SK-N-SH (cell line): ENCODE measurements at regions not wholly inside any gene's neighbourhood (a gene's known extent, or its start where the extent isn't known, plus 50 kb on each side); places are given as distances from the start of the nearest gene placed in this dataset.

ENCODE experiments used
- CTCF ChIA-PET: fragments of 300-600, 350-600 bp; formaldehyde crosslinking; extraction: SDS; loops from one replicate; lab custom pipeline; 2021; lab: Yijun Ruan, JAX
- POLR2A ChIA-PET: fragments of 350-600 bp; sonication (Branson Sonifier 250); formaldehyde crosslinking; extraction: SDS; loops from one replicate; lab custom pipeline; 2020; ENCODE audit warnings: antibody characterized with exemption, inconsistent platforms; lab: Yijun Ruan, JAX
- DNase-seq: peaks from one replicate; pipeline ENCODE4 v3.0.0; 2012
- H2AFZ ChIP-seq: fragments of 200-600 bp; sonication (generic); 2 replicates; pipeline ENCODE4 v1.8.1; 2016; ENCODE audit warnings: antibody characterized with exemption, mild to moderate bottlenecking, low read depth
- H3F3A ChIP-seq: fragments of 200-600 bp; sonication (generic); replicated peaks from 2 replicates; pipeline ENCODE3; 2016; ENCODE audit warnings: antibody characterized with exemption, mild to moderate bottlenecking; ENCODE audit not compliant: insufficient read depth
- H3K27ac ChIP-seq, 2 experiments: fragments of 200-500 bp in 1 of 2; fragments of 200-600 bp in 1 of 2; sonication (Bioruptor generic) in 1 of 2; sonication (generic), shearing (Covaris generic) in 1 of 2; 2 replicates each; pipeline versions ENCODE4 v1.5.1 to v1.6.1; 2014 to 2016; ENCODE audit warnings: low read depth in 2 of 2, inconsistent platforms in 1 of 2, low read length in 1 of 2, mild to moderate bottlenecking in 1 of 2, mixed read lengths in 1 of 2
- H3K27me3 ChIP-seq: fragments of 200-600 bp; sonication (generic), shearing (Covaris generic); 2 replicates; pipeline ENCODE4 v1.6.1; 2016; ENCODE audit warnings: mixed run types; ENCODE audit not compliant: insufficient read depth
- H3K36me3 ChIP-seq, 2 experiments: fragments of 200-500 bp in 1 of 2; fragments of 200-600 bp in 1 of 2; sonication (Bioruptor generic) in 1 of 2; sonication (generic) in 1 of 2; replicated peaks in 1 of 2; 2 replicates each; pipeline versions ENCODE3 to v1.5.1; 2014 to 2016; ENCODE audit warnings: low read length in 1 of 2, mild to moderate bottlenecking in 1 of 2; ENCODE audit not compliant: insufficient read depth in 2 of 2, control insufficient read depth in 1 of 2
- H3K4me1 ChIP-seq, 2 experiments: fragments of 200-500 bp in 1 of 2; fragments of 200-600 bp in 1 of 2; sonication (Bioruptor generic) in 1 of 2; sonication (generic), shearing (Covaris generic) in 1 of 2; 2 replicates each; pipeline versions ENCODE4 v1.5.1 to v1.6.1; 2014 to 2016; ENCODE audit warnings: low read depth in 1 of 2, low read length in 1 of 2, mixed run types in 1 of 2; ENCODE audit not compliant: insufficient read depth in 2 of 2, control insufficient read depth in 1 of 2
- H3K4me2 ChIP-seq: fragments of 200-600 bp; sonication (generic), shearing (Covaris generic); 2 replicates; pipeline ENCODE4 v1.6.1; 2017; ENCODE audit warnings: mixed run types
- H3K4me3 ChIP-seq, 2 experiments: fragments of 200-500 bp in 1 of 2; fragments of 200-600 bp in 1 of 2; sonication (Bioruptor generic) in 1 of 2; sonication (generic), shearing (Covaris generic) in 1 of 2; 2 replicates each; pipeline versions ENCODE4 v1.5.1 to v1.8.1; 2014 to 2016; ENCODE audit warnings: low read depth in 2 of 2, inconsistent platforms in 1 of 2, low read length in 1 of 2, mild to moderate bottlenecking in 1 of 2, mixed read lengths in 1 of 2, moderate library complexity in 1 of 2
- H3K79me2 ChIP-seq: fragments of 200-600 bp; sonication (generic); 2 replicates; pipeline ENCODE4 v1.8.1; 2017; ENCODE audit warnings: mild to moderate bottlenecking; ENCODE audit not compliant: insufficient read depth
- H3K9ac ChIP-seq: fragments of 200-600 bp; sonication (generic); 2 replicates; pipeline ENCODE4 v1.6.1; 2017; ENCODE audit warnings: mixed run types
- H3K9me2 ChIP-seq: fragments of 200-600 bp; sonication (generic); 2 replicates; pipeline ENCODE4 v1.6.1; 2017; ENCODE audit warnings: mixed run types
- H3K9me3 ChIP-seq: fragments of 200-600 bp; sonication (generic); 2 replicates; pipeline ENCODE4 v1.6.1; 2017; ENCODE audit warnings: mixed run types, mild to moderate bottlenecking, moderate library complexity
- H4K20me1 ChIP-seq: fragments of 200-600 bp; sonication (generic); 2 replicates; pipeline ENCODE4 v1.6.1; 2017; ENCODE audit warnings: mild to moderate bottlenecking, mixed run types; ENCODE audit not compliant: insufficient read depth
- ELF1 ChIP-seq: IDR thresholded peaks from 2 replicates; pipeline ENCODE4 v1.4.0; 2012
- EP300 ChIP-seq, 2 experiments: IDR thresholded peaks; 2 replicates each; pipeline versions ENCODE4 v1.4.0 to v1.6.1; 2012; ENCODE audit warnings: borderline replicate concordance in 1 of 2, low read depth in 1 of 2, low read length in 1 of 2
- EZH2phosphoT487 ChIP-seq: fragments of 200-600 bp; sonication (generic); IDR thresholded peaks from 2 replicates; pipeline ENCODE4 v1.6.1; 2017; ENCODE audit warnings: low read depth, mixed run types, mild to moderate bottlenecking, antibody characterized with exemption, moderate library complexity, borderline replicate concordance
- FOXJ3 ChIP-seq: sonication (generic); formaldehyde crosslinking; IDR thresholded peaks from 2 replicates; pipeline ENCODE4 v1.5.1; 2020; ENCODE audit warnings: mild to moderate bottlenecking, missing genetic modification reagents
- FOXM1 ChIP-seq: IDR thresholded peaks from 2 replicates; pipeline ENCODE4 v1.4.0; 2012; ENCODE audit warnings: low read depth, mild to moderate bottlenecking
- GABPA ChIP-seq: IDR thresholded peaks from 2 replicates; pipeline ENCODE4 v1.4.0; 2012; ENCODE audit warnings: low read depth, mild to moderate bottlenecking
- GATA2 ChIP-seq: sonication (generic); formaldehyde crosslinking; IDR thresholded peaks from 2 replicates; pipeline ENCODE4 v1.5.0; 2020; ENCODE audit warnings: mild to moderate bottlenecking, missing genetic modification reagents
- JUND ChIP-seq: IDR thresholded peaks from 2 replicates; pipeline ENCODE4 v1.4.0; 2012
- MXI1 ChIP-seq: IDR thresholded peaks from 2 replicates; pipeline ENCODE4 v1.6.1; 2012; ENCODE audit warnings: mild to moderate bottlenecking, low read depth, low read length, improper control_type of control experiment
- NFIC ChIP-seq: IDR thresholded peaks from 2 replicates; pipeline ENCODE4 v1.4.0; 2012; ENCODE audit warnings: borderline replicate concordance
- POLR2AphosphoS5 ChIP-seq: IDR thresholded peaks from 2 replicates; pipeline ENCODE4 v1.6.1; 2012; ENCODE audit warnings: low read depth, low read length
- REST ChIP-seq: IDR thresholded peaks from 2 replicates; pipeline ENCODE4 v1.6.1; 2012; ENCODE audit warnings: mild to moderate bottlenecking, low read depth, low read length, moderate library complexity
- RXRA ChIP-seq: IDR thresholded peaks from 2 replicates; pipeline ENCODE4 v1.4.0; 2012; ENCODE audit warnings: low read depth, mild to moderate bottlenecking, borderline replicate concordance
- SIN3A ChIP-seq: IDR thresholded peaks from 2 replicates; pipeline ENCODE4 v1.6.1; 2012; ENCODE audit warnings: low read depth, mild to moderate bottlenecking, low read length, moderate library complexity, borderline replicate concordance
- USF1 ChIP-seq: IDR thresholded peaks from 2 replicates; pipeline ENCODE4 v1.4.0; 2012; ENCODE audit warnings: low read depth, borderline replicate concordance
- USF2 ChIP-seq: fragments of 150-350 bp; IDR thresholded peaks from 2 replicates; pipeline ENCODE4 v1.6.1; 2017; ENCODE audit warnings: antibody characterized with exemption, low read length, low read depth, borderline replicate concordance
- WGBS: methylation state at CpG from one replicate; pipeline ENCODE4 v1.1.6; 2017; ENCODE audit warnings: low lambda C conversion rate; 5-methylcytosine and 5-hydroxymethylcytosine counted together

- Histone ChIP-seq H3K9ac (no peak overlapping the region), H4K20me1 (no peaks in the 10 kb centered on the region), H3K4me2 (no peak overlapping the region), H3F3A (no peaks in the 10 kb centered on the region), H3K4me1 (no peaks in the 10 kb centered on the region; a peak in 1 of 4 replicates), H3K36me3 (no peaks in the 10 kb centered on the region), H3K27ac (no peak overlapping the region), H2AFZ (no peak overlapping the region), H3K9me3 (no peaks in the 10 kb centered on the region), H3K27me3 (no peaks in the 10 kb centered on the region), H3K9me2 (no peaks in the 10 kb centered on the region), H3K79me2 (no peaks in the 10 kb centered on the region), H3K4me3 (no peak overlapping the region)
- ChIA-PET CTCF (interaction anchor here (0.8 kb wide), 1 partner anchor 11 kb away, joined by 3 read pairs; no protein-coding TSS in a partner anchor), POLR2A (no interaction called here)
- 7% methylated on average over 4 of the region's 4 CpGs for WGBS
- no peak for DNase-seq
- TF ChIP-seq JUND (no peak), FOXM1 (no peak), REST (no peak), POLR2AphosphoS5 (no peak), FOXJ3 (CRISPR knock-in tag) (no peak), RXRA (no peak), GABPA (no peak), GATA2 (CRISPR knock-in tag) (no peak), USF1 (no peak), NFIC (no peak), ELF1 (no peak), EP300 (IDR thresholded peaks at IDR 0.05; ENCODE audit: borderline replicate concordance in 1 of 2, low read depth in 1 of 2, low read length in 1 of 2) (no peak), EZH2phosphoT487 (no peak)
These were observed 107.5 kb upstream of the AJAP1 start for GRCh38 chr1:4546911-4547310.

- no peaks in the 10 kb centered on the region for H3F3A ChIP-seq
- CTCF ChIA-PET = interaction anchor here (1.4 kb wide), 1 partner anchor 35 kb away, joined by 3 read pairs; no protein-coding TSS in a partner anchor
- POLR2A ChIA-PET = no interaction called here
- DNase-seq = no peak
- H2AFZ ChIP-seq = no peak overlapping the region
- no peak overlapping the region for H3K27ac ChIP-seq
- no peaks in the 10 kb centered on the region for H3K9me3 ChIP-seq
- no peaks in the 10 kb centered on the region for H3K79me2 ChIP-seq
- H3K36me3 ChIP-seq = no peaks in the 10 kb centered on the region
- H3K9ac ChIP-seq = no peak overlapping the region
- H3K4me1 ChIP-seq = no peaks in the 10 kb centered on the region; a peak in 1 of 4 replicates
- H4K20me1 ChIP-seq = no peaks in the 10 kb centered on the region
- 31% methylated on average over 3 of the region's 3 CpGs for WGBS
- H3K9me2 ChIP-seq = no peaks in the 10 kb centered on the region
- H3K4me3 ChIP-seq = no peak overlapping the region
- TF ChIP-seq GATA2 (CRISPR knock-in tag) (no peak), MXI1 (no peak), SIN3A (no peak), USF2 (no peak), REST (peak; percentile 54; the same call in 1 of the 2 replicates)
- H3K27me3 ChIP-seq = no peaks in the 10 kb centered on the region
- H3K4me2 ChIP-seq = no peak overlapping the region
These were observed 104.5 kb upstream of the AJAP1 start for GRCh38 chr1:4549930-4550329.
